Breast epithelium (tissue), 4 donors: ENCODE measurements at regions not wholly inside any gene's neighbourhood (a gene's known extent, or its start where the extent isn't known, plus 50 kb on each side); places are given as distances from the start of the nearest gene placed in this dataset.

ENCODE experiments used
- DNase-seq, 2 donors: peaks; one replicate each; pipeline ENCODE4 v3.0.0-alpha.2; 2019; ENCODE audit warnings: low spot score in 2 of 2
- H3K27ac ChIP-seq, 2 donors: fragments of 200-600 bp; sonication (generic) in 1 of 2; one replicate each; pipeline ENCODE4 v1.5.1; 2016 to 2019; ENCODE audit warnings: mild to moderate bottlenecking in 1 of 2
- H3K27me3 ChIP-seq, 2 donors: fragments of 200-600 bp; sonication (generic) in 1 of 2; one replicate each; pipeline versions ENCODE4 v1.5.1 to v1.6.0; 2017 to 2019; ENCODE audit warnings: control low read depth in 1 of 2, mild to moderate bottlenecking in 1 of 2
- H3K36me3 ChIP-seq: fragments of 200-600 bp; one replicate; pipeline ENCODE4 v1.5.1; 2019
- H3K4me1 ChIP-seq, 2 donors: fragments of 200-600 bp; sonication (generic); one replicate each; pipeline ENCODE4 v1.5.1; 2016 to 2019; ENCODE audit warnings: control low read depth in 1 of 2
- H3K4me3 ChIP-seq, 3 donors: fragments of 200-600 bp; sonication (generic); 1 replicate in 2 of 3; 2 replicates in 1 of 3; pipeline ENCODE4 v1.5.1; 2016 to 2019; ENCODE audit warnings: mild to moderate bottlenecking in 3 of 3, moderate library complexity in 2 of 3
- H3K9me3 ChIP-seq, 2 donors: fragments of 200-600 bp; sonication (generic) in 1 of 2; one replicate each; pipeline ENCODE4 v1.5.1; 2016 to 2019; ENCODE audit warnings: control low read depth in 1 of 2
- CTCF ChIP-seq, 3 donors: fragments of 450-650 bp; IDR thresholded peaks; one replicate each; pipeline ENCODE4 v1.5.1; 2016 to 2017; ENCODE audit warnings: antibody characterized with exemption in 3 of 3, mild to moderate bottlenecking in 3 of 3, moderate library complexity in 3 of 3
- POLR2A ChIP-seq: fragments of 450-650 bp; IDR thresholded peaks from one replicate; pipeline ENCODE4 v1.6.1; 2016; ENCODE audit warnings: antibody characterized with exemption, mild to moderate bottlenecking, moderate library complexity
- POLR2AphosphoS5 ChIP-seq, 3 donors: sonication (generic); formaldehyde crosslinking; IDR thresholded peaks; one replicate each; pipeline ENCODE4 v1.6.1; 2017; ENCODE audit warnings: antibody characterized with exemption in 3 of 3
- intact Hi-C: fragments of 100-400 bp; cut with DNase I; formaldehyde crosslinking; loops from one replicate; pipeline ENCODE4 v1.15.1; 2023; ENCODE audit warnings: low total_unique reads

GRCh38 chr11:93958991-93959390, 62.2 kb upstream of the HEPHL1 start:
- no peak overlapping the region for H3K4me3 ChIP-seq
- no peak overlapping the region for H3K27ac ChIP-seq
- no peaks in the 10 kb centered on the region for H3K4me1 ChIP-seq
- no peak for DNase-seq
- H3K9me3 ChIP-seq = no peaks in the 10 kb centered on the region
- no peaks in the 10 kb centered on the region for H3K27me3 ChIP-seq
- H3K36me3 ChIP-seq = no peaks in the 10 kb centered on the region
- no peak for TF ChIP-seq POLR2AphosphoS5 (IDR thresholded peaks at IDR 0.05)
- no peak for TF ChIP-seq POLR2A
- no peak for TF ChIP-seq CTCF (IDR thresholded peaks at IDR 0.05)
- intact Hi-C loops = no loop called here

GRCh38 chr11:93959663-93960062, 61.5 kb upstream of the HEPHL1 start:
- DNase-seq = no peak
- intact Hi-C loops = no loop called here
- H3K36me3 ChIP-seq = no peaks in the 10 kb centered on the region
- H3K27ac ChIP-seq = no peak overlapping the region
- TF ChIP-seq CTCF (IDR thresholded peaks at IDR 0.05) = no peak
- TF ChIP-seq POLR2AphosphoS5 (IDR thresholded peaks at IDR 0.05) = no peak
- TF ChIP-seq POLR2A = no peak
- no peaks in the 10 kb centered on the region for H3K9me3 ChIP-seq
- H3K4me1 ChIP-seq = no peaks in the 10 kb centered on the region
- no peaks in the 10 kb centered on the region for H3K27me3 ChIP-seq
- no peak overlapping the region for H3K4me3 ChIP-seq

GRCh38 chr11:93963072-93963471, 58.1 kb upstream of the HEPHL1 start:
- DNase-seq = no peak
- no peaks in the 10 kb centered on the region for H3K4me1 ChIP-seq
- H3K27ac ChIP-seq = no peak overlapping the region
- H3K27me3 ChIP-seq = no peaks in the 10 kb centered on the region
- no peaks in the 10 kb centered on the region for H3K36me3 ChIP-seq
- no peaks in the 10 kb centered on the region for H3K9me3 ChIP-seq
- no peak overlapping the region for H3K4me3 ChIP-seq
- no peak for TF ChIP-seq CTCF (IDR thresholded peaks at IDR 0.05)
- intact Hi-C loops = no loop called here

GRCh38 chr11:93967258-93967657, 53.9 kb upstream of the HEPHL1 start:
- H3K4me3 ChIP-seq = no peak overlapping the region

GRCh38 chr11:93967944-93968343, 53.2 kb upstream of the HEPHL1 start:
- no peak overlapping the region for H3K4me3 ChIP-seq
- no peaks in the 10 kb centered on the region for H3K9me3 ChIP-seq
- intact Hi-C loops = no loop called here
- H3K27me3 ChIP-seq = peaks cover 0 to 4% of the 10 kb centered on the region in 2 donors
- no peak for DNase-seq
- H3K27ac ChIP-seq = no peak overlapping the region
- no peaks in the 10 kb centered on the region for H3K4me1 ChIP-seq
- H3K36me3 ChIP-seq = no peaks in the 10 kb centered on the region
- TF ChIP-seq POLR2A = no peak
- TF ChIP-seq CTCF (IDR thresholded peaks at IDR 0.05) = no peak
- TF ChIP-seq POLR2AphosphoS5 (IDR thresholded peaks at IDR 0.05) = no peak

More at GRCh38 chr11:93967258-93967657, 53.9 kb upstream of the HEPHL1 start:
- no peaks in the 10 kb centered on the region for H3K9me3 ChIP-seq
- TF ChIP-seq CTCF (IDR thresholded peaks at IDR 0.05) (no peak), POLR2AphosphoS5 (IDR thresholded peaks at IDR 0.05) (no peak), POLR2A (no peak)
- H3K27me3 ChIP-seq = peaks cover 0 to 4% of the 10 kb centered on the region in 2 donors
- no peak for DNase-seq
- H3K4me1 ChIP-seq = no peaks in the 10 kb centered on the region
- no peak overlapping the region for H3K27ac ChIP-seq
- intact Hi-C loops = no loop called here
- no peaks in the 10 kb centered on the region for H3K36me3 ChIP-seq
